ENCODE measurements at regions not wholly inside any gene's neighbourhood (a gene's known extent, or its start where the extent isn't known, plus 50 kb on each side); places are given as distances from the start of the nearest gene placed in this dataset.

DNA sequence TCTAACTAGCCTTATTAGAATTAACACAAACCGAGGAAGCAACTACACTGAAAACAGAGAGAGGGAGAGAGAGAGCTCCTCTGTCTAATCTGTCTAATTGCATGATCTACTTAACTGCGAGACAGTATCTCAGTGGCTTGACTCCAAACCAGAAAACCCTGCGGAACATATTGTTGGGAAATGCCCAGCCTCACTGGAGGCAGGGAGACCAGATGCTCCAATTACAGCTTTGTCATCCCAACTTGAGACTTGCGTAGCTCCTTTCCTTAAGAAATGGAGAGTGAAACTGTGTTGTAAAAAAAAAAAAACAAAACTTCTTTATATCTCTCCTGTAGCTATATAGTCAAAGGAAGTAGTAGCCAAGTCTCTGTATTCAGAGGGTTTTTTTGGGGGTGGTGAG, 52.0 kb upstream of the ZNRF2 start:
- TF ChIP-seq, protein P1, sequence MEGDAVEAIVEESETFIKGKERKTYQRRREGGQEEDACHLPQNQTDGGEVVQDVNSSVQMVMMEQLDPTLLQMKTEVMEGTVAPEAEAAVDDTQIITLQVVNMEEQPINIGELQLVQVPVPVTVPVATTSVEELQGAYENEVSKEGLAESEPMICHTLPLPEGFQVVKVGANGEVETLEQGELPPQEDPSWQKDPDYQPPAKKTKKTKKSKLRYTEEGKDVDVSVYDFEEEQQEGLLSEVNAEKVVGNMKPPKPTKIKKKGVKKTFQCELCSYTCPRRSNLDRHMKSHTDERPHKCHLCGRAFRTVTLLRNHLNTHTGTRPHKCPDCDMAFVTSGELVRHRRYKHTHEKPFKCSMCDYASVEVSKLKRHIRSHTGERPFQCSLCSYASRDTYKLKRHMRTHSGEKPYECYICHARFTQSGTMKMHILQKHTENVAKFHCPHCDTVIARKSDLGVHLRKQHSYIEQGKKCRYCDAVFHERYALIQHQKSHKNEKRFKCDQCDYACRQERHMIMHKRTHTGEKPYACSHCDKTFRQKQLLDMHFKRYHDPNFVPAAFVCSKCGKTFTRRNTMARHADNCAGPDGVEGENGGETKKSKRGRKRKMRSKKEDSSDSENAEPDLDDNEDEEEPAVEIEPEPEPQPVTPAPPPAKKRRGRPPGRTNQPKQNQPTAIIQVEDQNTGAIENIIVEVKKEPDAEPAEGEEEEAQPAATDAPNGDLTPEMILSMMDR (IDR thresholded peaks at IDR 0.05; ENCODE audit: poor library complexity): no peak
- no peak for TF ChIP-seq EZH2 (IDR thresholded peaks at IDR 0.05; ENCODE audit: borderline replicate concordance)
- no peak for TF ChIP-seq EZH2phosphoT487 (IDR thresholded peaks at IDR 0.05; ENCODE audit: low read depth, severe bottlenecking, unreplicated experiment)

Measured in hepatocyte (in vitro differentiated cells).